ENCODE measurements at regions not wholly inside any gene's neighbourhood (a gene's known extent, or its start where the extent isn't known, plus 50 kb on each side); places are given as distances from the start of the nearest gene placed in this dataset.

- no peaks in the 10 kb centered on the region for H4K20me1 ChIP-seq (ENCODE audit: insufficient read depth, low read length)
- H3K79me2 ChIP-seq (ENCODE audit: insufficient read depth, low read depth, low read length), result no peaks in the 10 kb centered on the region
- H2AFZ ChIP-seq (ENCODE audit: low read length), result no peak overlapping the region
- DNase-seq (ENCODE audit: low spot score), result no peak
- no peaks in the 10 kb centered on the region for H3K36me3 ChIP-seq (ENCODE audit: insufficient read depth, low read length)
- POLR2A ChIA-PET, result no interaction called here
- intact Hi-C loops (cut with micrococcal nuclease; ENCODE audit: unreplicated experiment), result no loop called here
- no peak overlapping the region for H3K4me2 ChIP-seq (ENCODE audit: low read length)
- H3K9me3 ChIP-seq (ENCODE audit: low read length), result no peaks in the 10 kb centered on the region
- no peak overlapping the region for H3K4me3 ChIP-seq (ENCODE audit: low read depth, low read length, poor library complexity, severe bottlenecking)
- H3K4me1 ChIP-seq (ENCODE audit: insufficient read depth, low read length, poor library complexity, severe bottlenecking), result no peaks in the 10 kb centered on the region
- CTCF ChIA-PET (ENCODE audit: unreplicated experiment), result no interaction called here
- no peaks in the 10 kb centered on the region for H3K9me2 ChIP-seq (ENCODE audit: insufficient read depth, low read length)
- no TSS peak for BruUV-seq (replicated peaks)
- H3K27ac ChIP-seq (ENCODE audit: low read depth, low read length, poor library complexity, severe bottlenecking), result no peak overlapping the region
- no peak for TF ChIP-seq EZH2phosphoT487 (IDR thresholded peaks at IDR 0.05; ENCODE audit: borderline replicate concordance, low read depth, low read length)
- TF ChIP-seq, protein P1, sequence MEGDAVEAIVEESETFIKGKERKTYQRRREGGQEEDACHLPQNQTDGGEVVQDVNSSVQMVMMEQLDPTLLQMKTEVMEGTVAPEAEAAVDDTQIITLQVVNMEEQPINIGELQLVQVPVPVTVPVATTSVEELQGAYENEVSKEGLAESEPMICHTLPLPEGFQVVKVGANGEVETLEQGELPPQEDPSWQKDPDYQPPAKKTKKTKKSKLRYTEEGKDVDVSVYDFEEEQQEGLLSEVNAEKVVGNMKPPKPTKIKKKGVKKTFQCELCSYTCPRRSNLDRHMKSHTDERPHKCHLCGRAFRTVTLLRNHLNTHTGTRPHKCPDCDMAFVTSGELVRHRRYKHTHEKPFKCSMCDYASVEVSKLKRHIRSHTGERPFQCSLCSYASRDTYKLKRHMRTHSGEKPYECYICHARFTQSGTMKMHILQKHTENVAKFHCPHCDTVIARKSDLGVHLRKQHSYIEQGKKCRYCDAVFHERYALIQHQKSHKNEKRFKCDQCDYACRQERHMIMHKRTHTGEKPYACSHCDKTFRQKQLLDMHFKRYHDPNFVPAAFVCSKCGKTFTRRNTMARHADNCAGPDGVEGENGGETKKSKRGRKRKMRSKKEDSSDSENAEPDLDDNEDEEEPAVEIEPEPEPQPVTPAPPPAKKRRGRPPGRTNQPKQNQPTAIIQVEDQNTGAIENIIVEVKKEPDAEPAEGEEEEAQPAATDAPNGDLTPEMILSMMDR (conservative IDR thresholded peaks at IDR 0.05; ENCODE audit: low read length), result no peak
Measured at GRCh38 chr2:167388497-167388896, 500.2 kb downstream of the XIRP2 start.

DNA sequence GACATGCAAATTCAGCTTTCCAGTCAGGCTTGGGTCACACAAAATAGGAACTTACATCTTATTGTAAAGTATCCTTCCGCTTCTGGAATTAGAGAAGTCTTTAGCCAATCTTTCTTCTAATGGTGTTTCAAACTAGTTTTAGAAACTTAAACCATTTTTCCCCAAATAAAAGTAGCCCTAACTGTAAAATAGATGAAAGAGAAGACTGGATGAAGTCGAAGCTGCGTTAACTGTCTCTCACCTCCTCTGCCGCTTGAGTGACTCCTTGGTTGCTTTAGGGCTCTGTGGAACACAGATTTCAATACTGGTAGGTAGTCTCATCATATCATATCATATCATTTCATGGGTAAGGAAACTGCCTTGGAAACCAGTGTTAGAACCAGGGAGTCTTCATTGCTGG is 498.4 kb downstream of the XIRP2 start:
- no peaks in the 10 kb centered on the region for H3K36me3 ChIP-seq (ENCODE audit: insufficient read depth, low read length)
- TF ChIP-seq EZH2phosphoT487 (IDR thresholded peaks at IDR 0.05; ENCODE audit: borderline replicate concordance, low read depth, low read length), result no peak
- TF ChIP-seq, protein P1 (conservative IDR thresholded peaks at IDR 0.05; ENCODE audit: low read length), result no peak
- no peak overlapping the region for H2AFZ ChIP-seq (ENCODE audit: low read length)
- H3K79me2 ChIP-seq (ENCODE audit: insufficient read depth, low read depth, low read length), result no peaks in the 10 kb centered on the region
- no TSS peak for BruUV-seq (replicated peaks)
- no peak for DNase-seq (ENCODE audit: low spot score)
- POLR2A ChIA-PET, result no interaction called here
- no peak overlapping the region for H3K4me3 ChIP-seq (ENCODE audit: low read depth, low read length, poor library complexity, severe bottlenecking)
- H4K20me1 ChIP-seq (ENCODE audit: insufficient read depth, low read length), result no peaks in the 10 kb centered on the region
- H3K9me2 ChIP-seq (ENCODE audit: insufficient read depth, low read length), result no peaks in the 10 kb centered on the region
- no peaks in the 10 kb centered on the region for H3K4me1 ChIP-seq (ENCODE audit: insufficient read depth, low read length, poor library complexity, severe bottlenecking)
- intact Hi-C loops (cut with micrococcal nuclease; ENCODE audit: unreplicated experiment), result no loop called here
- H3K9me3 ChIP-seq (ENCODE audit: low read length), result no peaks in the 10 kb centered on the region
- H3K4me2 ChIP-seq (ENCODE audit: low read length), result no peak overlapping the region
- CTCF ChIA-PET (ENCODE audit: unreplicated experiment), result no interaction called here
- H3K27ac ChIP-seq (ENCODE audit: low read depth, low read length, poor library complexity, severe bottlenecking), result no peak overlapping the region

DNA sequence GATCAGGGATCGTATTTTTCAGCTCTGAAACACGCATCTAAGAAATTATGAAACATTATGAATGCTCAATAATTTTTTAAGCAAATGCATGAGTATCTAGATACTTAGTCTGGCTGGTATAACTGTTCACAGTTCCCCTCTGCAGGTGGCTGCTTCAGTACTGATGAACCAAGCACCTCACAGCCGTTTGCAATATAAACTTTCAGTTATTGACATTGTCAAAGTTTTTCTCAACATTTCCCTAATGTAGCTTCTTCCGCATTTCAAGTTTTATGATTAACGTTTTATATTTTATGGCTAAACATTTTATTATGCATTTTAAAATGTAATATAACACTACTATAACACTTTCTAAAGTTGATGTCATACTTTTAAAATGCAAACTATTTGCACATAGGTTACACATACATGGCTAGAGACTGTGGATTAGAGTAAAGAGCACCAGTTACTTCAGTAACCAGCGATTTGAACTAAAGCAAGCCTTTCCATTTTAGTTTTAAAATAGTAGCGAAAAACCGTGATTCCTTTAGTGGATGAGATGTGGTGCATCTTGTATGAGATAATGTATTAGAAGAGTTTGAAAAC is 495.4 kb downstream of the XIRP2 start:
- H3K27ac ChIP-seq (ENCODE audit: low read depth, low read length, poor library complexity, severe bottlenecking), result no peak overlapping the region
- H3K9me2 ChIP-seq (ENCODE audit: insufficient read depth, low read length), result no peaks in the 10 kb centered on the region
- TF ChIP-seq, protein P1 (conservative IDR thresholded peaks at IDR 0.05; ENCODE audit: low read length), result no peak
- TF ChIP-seq EZH2phosphoT487 (IDR thresholded peaks at IDR 0.05; ENCODE audit: borderline replicate concordance, low read depth, low read length), result no peak
- ChIA-PET CTCF (ENCODE audit: unreplicated experiment) (no interaction called here), POLR2A (no interaction called here)
- H3K4me3 ChIP-seq (ENCODE audit: low read depth, low read length, poor library complexity, severe bottlenecking), result no peak overlapping the region
- H3K4me2 ChIP-seq (ENCODE audit: low read length), result no peak overlapping the region
- H3K79me2 ChIP-seq (ENCODE audit: insufficient read depth, low read depth, low read length), result no peaks in the 10 kb centered on the region
- no peaks in the 10 kb centered on the region for H3K9me3 ChIP-seq (ENCODE audit: low read length)
- H2AFZ ChIP-seq (ENCODE audit: low read length), result no peak overlapping the region
- H4K20me1 ChIP-seq (ENCODE audit: insufficient read depth, low read length), result no peaks in the 10 kb centered on the region
- no peaks in the 10 kb centered on the region for H3K4me1 ChIP-seq (ENCODE audit: insufficient read depth, low read length, poor library complexity, severe bottlenecking)
- intact Hi-C loops (cut with micrococcal nuclease; ENCODE audit: unreplicated experiment), result no loop called here
- H3K36me3 ChIP-seq (ENCODE audit: insufficient read depth, low read length), result no peaks in the 10 kb centered on the region
- BruUV-seq (replicated peaks), result no TSS peak
- DNase-seq (ENCODE audit: low spot score), result no peak
